Astrocyte (in vitro differentiated cells and primary cell): ENCODE measurements at regions not wholly inside any gene's neighbourhood (a gene's known extent, or its start where the extent isn't known, plus 50 kb on each side); places are given as distances from the start of the nearest gene placed in this dataset.

ENCODE experiments used
- CTCF ChIP-seq: IDR thresholded peaks from 2 replicates; pipeline ENCODE4 v1.5.1; 2011; ENCODE audit warnings: low read depth, mild to moderate bottlenecking, inconsistent platforms, low read length, moderate library complexity; ENCODE audit not compliant: insufficient read depth
- EZH2 ChIP-seq: IDR thresholded peaks from 2 replicates; pipeline ENCODE4 v1.6.1; 2012; ENCODE audit warnings: mild to moderate bottlenecking, low read length, inconsistent platforms; ENCODE audit not compliant: insufficient read depth

GRCh38 chr18:73414598-73414997 lies 546.8 kb upstream of the NETO1 start:
- no peak for TF ChIP-seq EZH2
- TF ChIP-seq CTCF, result no peak
